ENCODE measurements at regions not wholly inside any gene's neighbourhood (a gene's known extent, or its start where the extent isn't known, plus 50 kb on each side); places are given as distances from the start of the nearest gene placed in this dataset.

GRCh38 chr5:138631096-138631928 lies 56.1 kb upstream of the HSPA9 start:
- Mint-ChIP-seq H3K9me3 (no peaks in the 10 kb centered on the region), H3K4me1 (ENCODE audit: low read depth) (no peaks in the 10 kb centered on the region), H3K4me3 (no peak overlapping the region), H3K27ac (no peak overlapping the region), H3K27me3 (peaks cover 57% of the 10 kb centered on the region), H3K36me3 (ENCODE audit: low read depth) (no peaks in the 10 kb centered on the region)

DNA sequence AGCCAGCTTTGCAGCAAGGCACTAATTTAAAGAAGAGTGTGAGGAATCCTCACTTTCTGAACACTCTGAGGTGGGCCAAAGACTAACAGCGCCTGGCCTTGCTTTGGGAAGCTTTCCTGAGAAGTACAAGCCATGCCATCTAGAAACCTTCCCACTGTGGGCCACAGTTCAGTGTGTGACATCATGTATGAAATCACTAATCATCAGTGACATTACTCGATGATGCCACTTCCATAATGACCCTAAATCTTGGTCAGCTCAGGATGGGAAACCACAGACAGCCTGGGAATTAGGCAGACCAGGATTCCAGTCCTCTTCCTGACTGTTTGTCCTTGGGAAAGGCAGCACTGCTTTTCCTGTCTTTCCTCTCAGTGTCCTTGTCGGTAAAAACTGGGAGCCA lies 54.2 kb upstream of the HSPA9 start:
- no peak overlapping the region for H3K27ac Mint-ChIP-seq
- H3K27me3 Mint-ChIP-seq, result peaks cover 60% of the 10 kb centered on the region
- H3K9me3 Mint-ChIP-seq, result no peaks in the 10 kb centered on the region
- no peaks in the 10 kb centered on the region for H3K4me1 Mint-ChIP-seq (ENCODE audit: low read depth)
- H3K4me3 Mint-ChIP-seq, result no peak overlapping the region
- H3K36me3 Mint-ChIP-seq (ENCODE audit: low read depth), result no peaks in the 10 kb centered on the region

DNA sequence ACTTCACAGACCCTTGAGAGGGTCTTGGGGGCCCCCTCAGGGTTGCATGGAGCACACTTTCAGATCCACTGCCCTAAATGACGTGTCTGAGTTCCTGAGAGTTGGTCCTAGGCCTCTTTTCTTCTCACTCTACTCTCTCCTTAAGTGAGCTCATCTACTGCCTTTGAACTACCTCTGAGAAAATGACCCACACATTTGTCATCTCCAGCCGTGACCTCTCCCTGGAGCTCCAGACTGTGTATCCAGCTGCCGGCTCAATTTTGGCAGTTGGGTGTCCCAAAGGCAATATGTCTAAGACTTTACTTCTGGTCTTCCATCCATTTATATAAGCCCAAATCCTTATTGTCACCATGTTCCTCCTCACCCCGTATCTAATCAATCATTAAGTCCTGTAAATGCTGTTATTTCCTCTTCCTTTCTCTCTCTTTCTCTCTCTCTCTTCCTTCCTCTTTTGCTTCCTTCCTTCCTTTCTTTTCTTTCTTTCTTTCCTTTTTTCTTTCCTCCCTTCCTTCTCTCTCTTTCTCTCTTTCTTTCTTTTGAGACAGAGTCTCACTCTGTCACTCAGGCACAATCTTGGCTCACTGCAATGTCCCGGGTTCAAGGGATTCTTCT lies 51.2 kb upstream of the HSPA9 start:
- no peaks in the 10 kb centered on the region for H3K9me3 Mint-ChIP-seq
- H3K4me3 Mint-ChIP-seq, result no peak overlapping the region
- peaks cover 56% of the 10 kb centered on the region for H3K27me3 Mint-ChIP-seq
- H3K4me1 Mint-ChIP-seq (ENCODE audit: low read depth), result no peaks in the 10 kb centered on the region
- H3K36me3 Mint-ChIP-seq (ENCODE audit: low read depth), result no peaks in the 10 kb centered on the region
- no peak overlapping the region for H3K27ac Mint-ChIP-seq

GRCh38 chr5:138625134-138625533 lies 49.9 kb upstream of the HSPA9 start:
- Mint-ChIP-seq H3K9me3 (no peaks in the 10 kb centered on the region), H3K36me3 (ENCODE audit: low read depth) (no peaks in the 10 kb centered on the region)

More at GRCh38 chr5:138625134-138625533, 49.9 kb upstream of the HSPA9 start:
- Mint-ChIP-seq H3K4me1 (ENCODE audit: low read depth) (no peaks in the 10 kb centered on the region), H3K27me3 (peaks cover 66% of the 10 kb centered on the region), H3K4me3 (no peak overlapping the region), H3K27ac (no peak overlapping the region)

Measured in stimulated activated naive CD8-positive, alpha-beta T cell treated with anti-CD3 and anti-CD28 coated beads, Interleukin-15, Interleukin-2, amounts not matched to agents 100 ng/mL and 50 ng/mL, for 24 hours (primary cell).